ENCODE measurements at regions not wholly inside any gene's neighbourhood (a gene's known extent, or its start where the extent isn't known, plus 50 kb on each side); places are given as distances from the start of the nearest gene placed in this dataset.

DNA sequence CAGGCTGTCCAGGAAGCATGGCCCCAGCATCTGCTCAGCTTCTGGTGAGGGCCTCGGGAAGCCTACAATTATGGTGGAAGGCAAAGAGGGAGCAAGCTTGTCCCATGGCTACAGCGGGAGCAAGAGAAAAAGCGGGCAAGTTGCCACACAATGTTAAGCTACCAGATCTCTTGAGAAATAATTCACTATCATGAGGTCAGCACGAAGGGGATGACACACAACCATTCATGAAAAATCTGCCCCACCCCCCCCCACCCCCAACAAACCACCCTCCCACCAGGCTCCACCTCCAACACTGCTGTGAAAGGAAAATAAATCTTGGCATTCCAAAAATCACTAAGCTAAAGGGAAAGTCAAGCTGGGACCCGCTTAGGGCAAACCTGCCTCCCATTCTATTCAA is 545.8 kb upstream of the NRP1 start:
- TF ChIP-seq, protein P1, sequence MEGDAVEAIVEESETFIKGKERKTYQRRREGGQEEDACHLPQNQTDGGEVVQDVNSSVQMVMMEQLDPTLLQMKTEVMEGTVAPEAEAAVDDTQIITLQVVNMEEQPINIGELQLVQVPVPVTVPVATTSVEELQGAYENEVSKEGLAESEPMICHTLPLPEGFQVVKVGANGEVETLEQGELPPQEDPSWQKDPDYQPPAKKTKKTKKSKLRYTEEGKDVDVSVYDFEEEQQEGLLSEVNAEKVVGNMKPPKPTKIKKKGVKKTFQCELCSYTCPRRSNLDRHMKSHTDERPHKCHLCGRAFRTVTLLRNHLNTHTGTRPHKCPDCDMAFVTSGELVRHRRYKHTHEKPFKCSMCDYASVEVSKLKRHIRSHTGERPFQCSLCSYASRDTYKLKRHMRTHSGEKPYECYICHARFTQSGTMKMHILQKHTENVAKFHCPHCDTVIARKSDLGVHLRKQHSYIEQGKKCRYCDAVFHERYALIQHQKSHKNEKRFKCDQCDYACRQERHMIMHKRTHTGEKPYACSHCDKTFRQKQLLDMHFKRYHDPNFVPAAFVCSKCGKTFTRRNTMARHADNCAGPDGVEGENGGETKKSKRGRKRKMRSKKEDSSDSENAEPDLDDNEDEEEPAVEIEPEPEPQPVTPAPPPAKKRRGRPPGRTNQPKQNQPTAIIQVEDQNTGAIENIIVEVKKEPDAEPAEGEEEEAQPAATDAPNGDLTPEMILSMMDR (IDR thresholded peaks at IDR 0.05): no peak
- TF ChIP-seq POLR2AphosphoS5 (IDR thresholded peaks at IDR 0.05; ENCODE audit: insufficient read depth in 1 of 2, low read depth in 1 of 2): no peak
- TF ChIP-seq POLR2A (IDR thresholded peaks at IDR 0.05): no peak
